CD4-positive, alpha-beta T cell treated with Interleukin-6 for 4 hours (primary cell): ENCODE measurements at regions not wholly inside any gene's neighbourhood (a gene's known extent, or its start where the extent isn't known, plus 50 kb on each side); places are given as distances from the start of the nearest gene placed in this dataset.

ENCODE experiments used
- DNase-seq: peaks from one replicate; pipeline ENCODE4 v3.0.0-alpha.2; 2020; ENCODE audit warnings: mixed read lengths

GRCh38 chr2:5111581-5111980 is 580.6 kb upstream of the SOX11 start:
- no peak for DNase-seq

GRCh38 chr2:5119046-5119445 is 573.1 kb upstream of the SOX11 start:
- DNase-seq: no peak

- no peak for DNase-seq
These were observed 571.1 kb upstream of the SOX11 start for GRCh38 chr2:5121121-5121520.

GRCh38 chr2:5121642-5122041 is 570.5 kb upstream of the SOX11 start:
- no peak for DNase-seq

GRCh38 chr2:5123582-5124196 is 568.5 kb upstream of the SOX11 start:
- no peak for DNase-seq

GRCh38 chr2:5125017-5125730 is 567.0 kb upstream of the SOX11 start:
- no peak for DNase-seq

- no peak for DNase-seq
These were observed 559.9 kb upstream of the SOX11 start for GRCh38 chr2:5132281-5132680.

GRCh38 chr2:5140347-5140746 is 551.8 kb upstream of the SOX11 start:
- DNase-seq: no peak

GRCh38 chr2:5144159-5144558 is 548.0 kb upstream of the SOX11 start:
- DNase-seq: no peak

- no peak for DNase-seq
These were observed 547.1 kb upstream of the SOX11 start for GRCh38 chr2:5145053-5145452.

GRCh38 chr2:5145801-5146200 is 546.4 kb upstream of the SOX11 start:
- no peak for DNase-seq

GRCh38 chr2:5148392-5149085 is 543.6 kb upstream of the SOX11 start:
- DNase-seq: no peak

GRCh38 chr2:5150871-5151270 is 541.3 kb upstream of the SOX11 start:
- no peak for DNase-seq

- DNase-seq: no peak
These were observed 527.2 kb upstream of the SOX11 start for GRCh38 chr2:5164776-5165525.

- DNase-seq: no peak
These were observed 519.3 kb upstream of the SOX11 start for GRCh38 chr2:5172923-5173322.

GRCh38 chr2:5173876-5174535 is 518.2 kb upstream of the SOX11 start:
- DNase-seq: no peak

GRCh38 chr2:5175231-5175630 is 517.0 kb upstream of the SOX11 start:
- DNase-seq: no peak

- no peak for DNase-seq
These were observed 515.4 kb upstream of the SOX11 start for GRCh38 chr2:5176764-5177163.

- no peak for DNase-seq
These were observed 509.2 kb upstream of the SOX11 start for GRCh38 chr2:5183031-5183430.

GRCh38 chr2:5187283-5187682 is 504.9 kb upstream of the SOX11 start:
- DNase-seq: no peak

GRCh38 chr2:5188636-5189035 is 503.5 kb upstream of the SOX11 start:
- DNase-seq: no peak

- DNase-seq: no peak
These were observed 502.2 kb upstream of the SOX11 start for GRCh38 chr2:5190023-5190422.

- DNase-seq: no peak
These were observed 496.5 kb upstream of the SOX11 start for GRCh38 chr2:5195636-5196035.
